ENCODE measurements at regions not wholly inside any gene's neighbourhood (a gene's known extent, or its start where the extent isn't known, plus 50 kb on each side); places are given as distances from the start of the nearest gene placed in this dataset.

DNA sequence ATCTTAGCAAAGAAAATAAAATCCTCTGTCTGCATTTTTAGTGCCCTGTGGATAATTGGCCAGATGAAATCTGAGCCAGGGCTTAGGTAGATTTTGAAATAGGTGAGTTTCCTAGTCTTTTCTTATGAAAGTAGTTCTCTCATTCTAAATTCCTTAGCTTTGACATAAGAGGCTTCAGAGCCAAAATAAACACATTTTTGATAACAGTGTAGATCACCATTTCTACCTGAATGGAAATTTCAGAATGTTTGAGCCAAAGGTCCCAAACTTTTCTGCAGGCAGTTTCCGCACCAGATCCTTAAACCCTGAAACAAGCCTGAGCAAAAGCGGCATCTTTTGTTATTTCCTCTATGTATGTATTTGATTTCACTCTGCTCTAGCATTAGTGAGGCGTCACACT, 551.2 kb downstream of the EFNB2 start:
- Histone ChIP-seq H3K4me2 (no peak overlapping the region), H3K4me1 (ENCODE audit: insufficient read depth) (no peaks in the 10 kb centered on the region), H4K20me1 (replicated peaks; ENCODE audit: insufficient read depth) (no peaks in the 10 kb centered on the region), H3K79me2 (replicated peaks; ENCODE audit: insufficient read depth) (no peaks in the 10 kb centered on the region), H3K27me3 (ENCODE audit: insufficient read depth) (no peaks in the 10 kb centered on the region), H3K27ac (ENCODE audit: low read depth) (no peak overlapping the region), H3K36me3 (ENCODE audit: insufficient read depth) (no peaks in the 10 kb centered on the region), H3K9me2 (ENCODE audit: insufficient read depth) (no peaks in the 10 kb centered on the region), H3F3A (replicated peaks; ENCODE audit: low read depth) (no peaks in the 10 kb centered on the region), H2AFZ (no peak overlapping the region), H3K4me3 (no peak overlapping the region)
- ATAC-seq = no peak
- H3K4me1 Mint-ChIP-seq = peaks cover 2% of the 10 kb centered on the region; the same call in 2 of the 3 replicates
- TF ChIP-seq, protein P1, sequence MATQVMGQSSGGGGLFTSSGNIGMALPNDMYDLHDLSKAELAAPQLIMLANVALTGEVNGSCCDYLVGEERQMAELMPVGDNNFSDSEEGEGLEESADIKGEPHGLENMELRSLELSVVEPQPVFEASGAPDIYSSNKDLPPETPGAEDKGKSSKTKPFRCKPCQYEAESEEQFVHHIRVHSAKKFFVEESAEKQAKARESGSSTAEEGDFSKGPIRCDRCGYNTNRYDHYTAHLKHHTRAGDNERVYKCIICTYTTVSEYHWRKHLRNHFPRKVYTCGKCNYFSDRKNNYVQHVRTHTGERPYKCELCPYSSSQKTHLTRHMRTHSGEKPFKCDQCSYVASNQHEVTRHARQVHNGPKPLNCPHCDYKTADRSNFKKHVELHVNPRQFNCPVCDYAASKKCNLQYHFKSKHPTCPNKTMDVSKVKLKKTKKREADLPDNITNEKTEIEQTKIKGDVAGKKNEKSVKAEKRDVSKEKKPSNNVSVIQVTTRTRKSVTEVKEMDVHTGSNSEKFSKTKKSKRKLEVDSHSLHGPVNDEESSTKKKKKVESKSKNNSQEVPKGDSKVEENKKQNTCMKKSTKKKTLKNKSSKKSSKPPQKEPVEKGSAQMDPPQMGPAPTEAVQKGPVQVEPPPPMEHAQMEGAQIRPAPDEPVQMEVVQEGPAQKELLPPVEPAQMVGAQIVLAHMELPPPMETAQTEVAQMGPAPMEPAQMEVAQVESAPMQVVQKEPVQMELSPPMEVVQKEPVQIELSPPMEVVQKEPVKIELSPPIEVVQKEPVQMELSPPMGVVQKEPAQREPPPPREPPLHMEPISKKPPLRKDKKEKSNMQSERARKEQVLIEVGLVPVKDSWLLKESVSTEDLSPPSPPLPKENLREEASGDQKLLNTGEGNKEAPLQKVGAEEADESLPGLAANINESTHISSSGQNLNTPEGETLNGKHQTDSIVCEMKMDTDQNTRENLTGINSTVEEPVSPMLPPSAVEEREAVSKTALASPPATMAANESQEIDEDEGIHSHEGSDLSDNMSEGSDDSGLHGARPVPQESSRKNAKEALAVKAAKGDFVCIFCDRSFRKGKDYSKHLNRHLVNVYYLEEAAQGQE (IDR thresholded peaks at IDR 0.05; ENCODE audit: unreplicated experiment) = no peak
- TF ChIP-seq, protein P2, sequence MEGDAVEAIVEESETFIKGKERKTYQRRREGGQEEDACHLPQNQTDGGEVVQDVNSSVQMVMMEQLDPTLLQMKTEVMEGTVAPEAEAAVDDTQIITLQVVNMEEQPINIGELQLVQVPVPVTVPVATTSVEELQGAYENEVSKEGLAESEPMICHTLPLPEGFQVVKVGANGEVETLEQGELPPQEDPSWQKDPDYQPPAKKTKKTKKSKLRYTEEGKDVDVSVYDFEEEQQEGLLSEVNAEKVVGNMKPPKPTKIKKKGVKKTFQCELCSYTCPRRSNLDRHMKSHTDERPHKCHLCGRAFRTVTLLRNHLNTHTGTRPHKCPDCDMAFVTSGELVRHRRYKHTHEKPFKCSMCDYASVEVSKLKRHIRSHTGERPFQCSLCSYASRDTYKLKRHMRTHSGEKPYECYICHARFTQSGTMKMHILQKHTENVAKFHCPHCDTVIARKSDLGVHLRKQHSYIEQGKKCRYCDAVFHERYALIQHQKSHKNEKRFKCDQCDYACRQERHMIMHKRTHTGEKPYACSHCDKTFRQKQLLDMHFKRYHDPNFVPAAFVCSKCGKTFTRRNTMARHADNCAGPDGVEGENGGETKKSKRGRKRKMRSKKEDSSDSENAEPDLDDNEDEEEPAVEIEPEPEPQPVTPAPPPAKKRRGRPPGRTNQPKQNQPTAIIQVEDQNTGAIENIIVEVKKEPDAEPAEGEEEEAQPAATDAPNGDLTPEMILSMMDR (conservative IDR thresholded peaks at IDR 0.05; ENCODE audit: low read depth in 2 of 2) = no peak
- TF ChIP-seq, protein P3, sequence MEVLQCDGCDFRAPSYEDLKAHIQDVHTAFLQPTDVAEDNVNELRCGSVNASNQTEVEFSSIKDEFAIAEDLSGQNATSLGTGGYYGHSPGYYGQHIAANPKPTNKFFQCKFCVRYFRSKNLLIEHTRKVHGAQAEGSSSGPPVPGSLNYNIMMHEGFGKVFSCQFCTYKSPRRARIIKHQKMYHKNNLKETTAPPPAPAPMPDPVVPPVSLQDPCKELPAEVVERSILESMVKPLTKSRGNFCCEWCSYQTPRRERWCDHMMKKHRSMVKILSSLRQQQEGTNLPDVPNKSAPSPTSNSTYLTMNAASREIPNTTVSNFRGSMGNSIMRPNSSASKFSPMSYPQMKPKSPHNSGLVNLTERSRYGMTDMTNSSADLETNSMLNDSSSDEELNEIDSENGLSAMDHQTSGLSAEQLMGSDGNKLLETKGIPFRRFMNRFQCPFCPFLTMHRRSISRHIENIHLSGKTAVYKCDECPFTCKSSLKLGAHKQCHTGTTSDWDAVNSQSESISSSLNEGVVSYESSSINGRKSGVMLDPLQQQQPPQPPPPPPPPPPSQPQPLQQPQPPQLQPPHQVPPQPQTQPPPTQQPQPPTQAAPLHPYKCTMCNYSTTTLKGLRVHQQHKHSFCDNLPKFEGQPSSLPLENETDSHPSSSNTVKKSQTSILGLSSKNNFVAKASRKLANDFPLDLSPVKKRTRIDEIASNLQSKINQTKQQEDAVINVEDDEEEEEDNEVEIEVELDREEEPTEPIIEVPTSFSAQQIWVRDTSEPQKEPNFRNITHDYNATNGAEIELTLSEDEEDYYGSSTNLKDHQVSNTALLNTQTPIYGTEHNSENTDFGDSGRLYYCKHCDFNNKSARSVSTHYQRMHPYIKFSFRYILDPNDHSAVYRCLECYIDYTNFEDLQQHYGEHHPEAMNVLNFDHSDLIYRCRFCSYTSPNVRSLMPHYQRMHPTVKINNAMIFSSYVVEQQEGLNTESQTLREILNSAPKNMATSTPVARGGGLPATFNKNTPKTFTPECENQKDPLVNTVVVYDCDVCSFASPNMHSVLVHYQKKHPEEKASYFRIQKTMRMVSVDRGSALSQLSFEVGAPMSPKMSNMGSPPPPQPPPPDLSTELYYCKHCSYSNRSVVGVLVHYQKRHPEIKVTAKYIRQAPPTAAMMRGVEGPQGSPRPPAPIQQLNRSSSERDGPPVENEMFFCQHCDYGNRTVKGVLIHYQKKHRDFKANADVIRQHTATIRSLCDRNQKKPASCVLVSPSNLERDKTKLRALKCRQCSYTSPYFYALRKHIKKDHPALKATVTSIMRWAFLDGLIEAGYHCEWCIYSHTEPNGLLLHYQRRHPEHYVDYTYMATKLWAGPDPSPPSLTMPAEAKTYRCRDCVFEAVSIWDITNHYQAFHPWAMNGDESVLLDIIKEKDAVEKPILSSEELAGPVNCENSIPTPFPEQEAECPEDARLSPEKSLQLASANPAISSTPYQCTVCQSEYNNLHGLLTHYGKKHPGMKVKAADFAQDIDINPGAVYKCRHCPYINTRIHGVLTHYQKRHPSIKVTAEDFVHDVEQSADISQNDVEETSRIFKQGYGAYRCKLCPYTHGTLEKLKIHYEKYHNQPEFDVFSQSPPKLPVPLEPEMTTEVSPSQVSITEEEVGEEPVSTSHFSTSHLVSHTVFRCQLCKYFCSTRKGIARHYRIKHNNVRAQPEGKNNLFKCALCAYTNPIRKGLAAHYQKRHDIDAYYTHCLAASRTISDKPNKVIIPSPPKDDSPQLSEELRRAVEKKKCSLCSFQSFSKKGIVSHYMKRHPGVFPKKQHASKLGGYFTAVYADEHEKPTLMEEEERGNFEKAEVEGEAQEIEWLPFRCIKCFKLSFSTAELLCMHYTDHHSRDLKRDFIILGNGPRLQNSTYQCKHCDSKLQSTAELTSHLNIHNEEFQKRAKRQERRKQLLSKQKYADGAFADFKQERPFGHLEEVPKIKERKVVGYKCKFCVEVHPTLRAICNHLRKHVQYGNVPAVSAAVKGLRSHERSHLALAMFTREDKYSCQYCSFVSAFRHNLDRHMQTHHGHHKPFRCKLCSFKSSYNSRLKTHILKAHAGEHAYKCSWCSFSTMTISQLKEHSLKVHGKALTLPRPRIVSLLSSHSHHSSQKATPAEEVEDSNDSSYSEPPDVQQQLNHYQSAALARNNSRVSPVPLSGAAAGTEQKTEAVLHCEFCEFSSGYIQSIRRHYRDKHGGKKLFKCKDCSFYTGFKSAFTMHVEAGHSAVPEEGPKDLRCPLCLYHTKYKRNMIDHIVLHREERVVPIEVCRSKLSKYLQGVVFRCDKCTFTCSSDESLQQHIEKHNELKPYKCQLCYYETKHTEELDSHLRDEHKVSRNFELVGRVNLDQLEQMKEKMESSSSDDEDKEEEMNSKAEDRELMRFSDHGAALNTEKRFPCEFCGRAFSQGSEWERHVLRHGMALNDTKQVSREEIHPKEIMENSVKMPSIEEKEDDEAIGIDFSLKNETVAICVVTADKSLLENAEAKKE (CRISPR knock-in tag; IDR thresholded peaks at IDR 0.05) = no peak
- TF ChIP-seq ZNF114 (CRISPR knock-in tag; IDR thresholded peaks at IDR 0.05) (no peak), ZNF331 (CRISPR knock-in tag; IDR thresholded peaks at IDR 0.05; ENCODE audit: low read depth) (no peak), EZH2phosphoT487 (IDR thresholded peaks at IDR 0.05; ENCODE audit: unreplicated experiment) (no peak), CREB1 (CRISPR knock-in tag; IDR thresholded peaks at IDR 0.05; ENCODE audit: low read depth) (no peak), JUNB (IDR thresholded peaks at IDR 0.05; ENCODE audit: unreplicated experiment) (no peak), POLR2AphosphoS5 (IDR thresholded peaks at IDR 0.05; ENCODE audit: low read depth) (no peak), NANOG (IDR thresholded peaks at IDR 0.05; ENCODE audit: borderline replicate concordance) (no peak), STAT1 (IDR thresholded peaks at IDR 0.05; ENCODE audit: unreplicated experiment) (no peak)
- TF ChIP-seq, protein P4, sequence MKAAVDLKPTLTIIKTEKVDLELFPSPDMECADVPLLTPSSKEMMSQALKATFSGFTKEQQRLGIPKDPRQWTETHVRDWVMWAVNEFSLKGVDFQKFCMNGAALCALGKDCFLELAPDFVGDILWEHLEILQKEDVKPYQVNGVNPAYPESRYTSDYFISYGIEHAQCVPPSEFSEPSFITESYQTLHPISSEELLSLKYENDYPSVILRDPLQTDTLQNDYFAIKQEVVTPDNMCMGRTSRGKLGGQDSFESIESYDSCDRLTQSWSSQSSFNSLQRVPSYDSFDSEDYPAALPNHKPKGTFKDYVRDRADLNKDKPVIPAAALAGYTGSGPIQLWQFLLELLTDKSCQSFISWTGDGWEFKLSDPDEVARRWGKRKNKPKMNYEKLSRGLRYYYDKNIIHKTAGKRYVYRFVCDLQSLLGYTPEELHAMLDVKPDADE (IDR thresholded peaks at IDR 0.05) = no peak
- peaks cover 2% of the 10 kb centered on the region for H3K27me3 Mint-ChIP-seq (ENCODE audit: insufficient read depth, low read depth, poor library complexity)
- H3K36me3 Mint-ChIP-seq (ENCODE audit: low read depth) = no peaks in the 10 kb centered on the region
- H3K4me3 Mint-ChIP-seq = no peak overlapping the region
- H3K9me3 Mint-ChIP-seq = no peaks in the 10 kb centered on the region
- DNase-seq (ENCODE audit: low spot score) = no peak
- no peak overlapping the region for H3K27ac Mint-ChIP-seq

Measured in GM23338 (cell line).